KOPT-K1 (cell line): ENCODE measurements at regions not wholly inside any gene's neighbourhood (a gene's known extent, or its start where the extent isn't known, plus 50 kb on each side); places are given as distances from the start of the nearest gene placed in this dataset.
"Not testable (repeated sequence)": the region's sequence is repeated elsewhere in the genome, so short reads cannot be mapped to it uniquely, and the experiment has no call there.

Source experiments
- H3K27ac ChIP-seq: fragments of 200-600 bp; sonication (generic); 2 replicates; pipeline ENCODE4 v1.5.1; 2016; ENCODE audit warnings: antibody characterized with exemption, mild to moderate bottlenecking, low read depth, low read length; ENCODE audit not compliant: poor library complexity, severe bottlenecking
- H3K36me3 ChIP-seq: fragments of 200-600 bp; sonication (generic); 2 replicates; pipeline ENCODE4 v1.5.1; 2017; ENCODE audit warnings: antibody characterized with exemption, mild to moderate bottlenecking, low read length, moderate library complexity; ENCODE audit not compliant: insufficient read depth
- H3K9me3 ChIP-seq: fragments of 200-600 bp; sonication (generic); 2 replicates; pipeline ENCODE4 v1.5.1; 2017; ENCODE audit warnings: antibody characterized with exemption, low read length, mild to moderate bottlenecking; ENCODE audit not compliant: insufficient read depth, poor library complexity, severe bottlenecking

- H3K27ac ChIP-seq = no peak overlapping the region
- H3K9me3 ChIP-seq = no peaks in the 10 kb centered on the region
- H3K36me3 ChIP-seq = peaks cover 38% of the 10 kb centered on the region
These were observed 75.1 kb downstream of the HAUS1 start for GRCh38 chr18:46179306-46179705.

- H3K36me3 ChIP-seq = peaks cover 43% of the 10 kb centered on the region
- H3K9me3 ChIP-seq = no peaks in the 10 kb centered on the region
- H3K27ac ChIP-seq = no peak overlapping the region
These were observed 78.6 kb downstream of the HAUS1 start for GRCh38 chr18:46182633-46183358.

GRCh38 chr18:46184296-46184695 is 80.1 kb downstream of the HAUS1 start:
- not testable (repeated sequence) for H3K27ac ChIP-seq, H3K9me3 ChIP-seq
- peaks cover 41% of the 10 kb centered on the region for H3K36me3 ChIP-seq

GRCh38 chr18:46184727-46185126 is 80.5 kb downstream of the HAUS1 start:
- Histone ChIP-seq H3K9me3 (no peaks in the 10 kb centered on the region), H3K27ac (no peak overlapping the region), H3K36me3 (peaks cover 37% of the 10 kb centered on the region)

- Histone ChIP-seq H3K27ac (no peak overlapping the region), H3K9me3 (no peaks in the 10 kb centered on the region), H3K36me3 (peaks cover 36% of the 10 kb centered on the region)
These were observed 86.5 kb downstream of the HAUS1 start for GRCh38 chr18:46190667-46191066.

GRCh38 chr18:46196627-46197243 is 92.5 kb downstream of the HAUS1 start:
- no peaks in the 10 kb centered on the region for H3K9me3 ChIP-seq
- H3K36me3 ChIP-seq = peaks cover 20% of the 10 kb centered on the region
- no peak overlapping the region for H3K27ac ChIP-seq

GRCh38 chr18:46199515-46200147 is 95.4 kb downstream of the HAUS1 start:
- peaks cover 20% of the 10 kb centered on the region for H3K36me3 ChIP-seq
- no peaks in the 10 kb centered on the region for H3K9me3 ChIP-seq
- H3K27ac ChIP-seq = peak overlapping the region; percentile 95

- Histone ChIP-seq H3K36me3 (peaks cover 18% of the 10 kb centered on the region), H3K27ac (peak overlapping the region; percentile 95)
- H3K9me3 ChIP-seq = not testable (repeated sequence)
These were observed 96.2 kb downstream of the HAUS1 start for GRCh38 chr18:46200178-46201055.

GRCh38 chr18:46204143-46204542 is 100.0 kb downstream of the HAUS1 start:
- Histone ChIP-seq H3K27ac (peak overlapping the region; percentile 95), H3K36me3 (no peaks in the 10 kb centered on the region), H3K9me3 (no peaks in the 10 kb centered on the region)

- peaks cover 8% of the 10 kb centered on the region; the same call in 1 of the 2 replicates for H3K36me3 ChIP-seq
- no peaks in the 10 kb centered on the region for H3K9me3 ChIP-seq
- peak overlapping the region; percentile 95 for H3K27ac ChIP-seq
These were observed 103.8 kb downstream of the HAUS1 start for GRCh38 chr18:46207985-46208384.

- H3K27ac ChIP-seq = peak overlapping the region; percentile 95
These were observed 105.0 kb downstream of the HAUS1 start for GRCh38 chr18:46209161-46209560.

GRCh38 chr18:46211816-46212215 is 107.6 kb downstream of the HAUS1 start:
- H3K27ac ChIP-seq = peak overlapping the region; percentile 58
- H3K9me3 ChIP-seq = no peaks in the 10 kb centered on the region
- peaks cover 21% of the 10 kb centered on the region for H3K36me3 ChIP-seq

More at GRCh38 chr18:46209161-46209560, 105.0 kb downstream of the HAUS1 start:
- H3K36me3 ChIP-seq = peaks cover 8% of the 10 kb centered on the region; the same call in 1 of the 2 replicates
- no peaks in the 10 kb centered on the region for H3K9me3 ChIP-seq

GRCh38 chr18:46212398-46212797 is 108.2 kb downstream of the HAUS1 start:
- Histone ChIP-seq H3K27ac (peak overlapping the region; percentile 58), H3K36me3 (peaks cover 27% of the 10 kb centered on the region), H3K9me3 (no peaks in the 10 kb centered on the region)

GRCh38 chr18:46213295-46213694 is 109.1 kb downstream of the HAUS1 start:
- Histone ChIP-seq H3K36me3 (peaks cover 36% of the 10 kb centered on the region), H3K9me3 (no peaks in the 10 kb centered on the region), H3K27ac (peak overlapping the region; percentile 58)

GRCh38 chr18:46214435-46214834 is 110.2 kb downstream of the HAUS1 start:
- no peak overlapping the region for H3K27ac ChIP-seq
- no peaks in the 10 kb centered on the region for H3K9me3 ChIP-seq
- H3K36me3 ChIP-seq = peaks cover 44% of the 10 kb centered on the region
